Adrenal gland (tissue), 9 donors: ENCODE measurements at regions not wholly inside any gene's neighbourhood (a gene's known extent, or its start where the extent isn't known, plus 50 kb on each side); places are given as distances from the start of the nearest gene placed in this dataset.

ENCODE experiments used
- DNase-seq, 7 donors: peaks; one replicate each; pipeline ENCODE4 v3.0.0-alpha.2; 2019 to 2020
- H3K27ac ChIP-seq, 5 donors: fragments of 200-600 bp; sonication (generic) in 4 of 5; 1 replicate in 3 of 5; 2 replicates in 2 of 5; pipeline versions ENCODE4 v1.5.1 to v1.8.0; 2016 to 2020; ENCODE audit warnings: mild to moderate bottlenecking in 1 of 5
- H3K27me3 ChIP-seq: fragments of 200-600 bp; 2 replicates; pipeline ENCODE4 v1.8.0; 2021
- H3K36me3 ChIP-seq, 2 donors: fragments of 200-600 bp; replicated peaks in 1 of 2; 1 replicate in 1 of 2; 2 replicates in 1 of 2; pipeline versions ENCODE4 v1.5.1 to v1.8.0; 2018 to 2022
- H3K4me1 ChIP-seq, 2 donors: fragments of 200-600 bp; replicated peaks in 1 of 2; 1 replicate in 1 of 2; 2 replicates in 1 of 2; pipeline versions ENCODE4 v1.5.1 to v1.8.0; 2018 to 2021
- H3K4me3 ChIP-seq, 4 donors: fragments of 200-600 bp; sonication (generic) in 3 of 4; one replicate each; pipeline ENCODE4 v1.5.1; 2016 to 2018
- H3K9me3 ChIP-seq, 3 donors: fragments of 200-600 bp; sonication (generic) in 1 of 3; replicated peaks in 1 of 3; 1 replicate in 2 of 3; 2 replicates in 1 of 3; pipeline versions ENCODE4 v1.5.1 to v1.8.0; 2016 to 2021
- POLR2A ChIP-seq, 2 donors: fragments of 450-650 bp; IDR thresholded peaks; one replicate each; pipeline ENCODE4 v1.6.1; 2017; ENCODE audit warnings: antibody characterized with exemption in 2 of 2, mild to moderate bottlenecking in 2 of 2, moderate library complexity in 1 of 2
- WGBS, 4 donors: extraction: QIAGEN DNeasy Blood & Tissue Kit in 2 of 4; methylation state at CpG; one replicate each; pipeline versions ENCODE4 v1.1.5 to v1.1.7; 2013 to 2017; 5-methylcytosine and 5-hydroxymethylcytosine counted together
- intact Hi-C, 2 donors: fragments of 100-400 bp; cut with DNase I; formaldehyde crosslinking; loops; one replicate each; pipeline versions ENCODE4 v1.14.1 to v1.15.0; 2022 to 2023
- TF ChIP-seq, protein P1 (sequence below), 6 experiments: fragments of 450-650 bp in 4 of 6; fragments of 200-600 bp in 2 of 6; sonication (generic) in 1 of 6; IDR thresholded peaks; 1 replicate in 5 of 6; 2 replicates in 1 of 6; pipeline versions ENCODE4 v1.5.1 to v1.8.0; 2016 to 2021; ENCODE audit warnings: antibody characterized with exemption in 6 of 6, mild to moderate bottlenecking in 2 of 6, moderate library complexity in 1 of 6
- donor health status: healthy with polysubstance abuse.
- donor health status: Bipolar disorder and iron deficiency.
- donor health status: DM: yes; HTN: yes; CAD: no.
- donor health status: DM: no; HTN: no; CAD: no.
- donor health status: DM: no; HTN: no; CAD: no.

DNA sequence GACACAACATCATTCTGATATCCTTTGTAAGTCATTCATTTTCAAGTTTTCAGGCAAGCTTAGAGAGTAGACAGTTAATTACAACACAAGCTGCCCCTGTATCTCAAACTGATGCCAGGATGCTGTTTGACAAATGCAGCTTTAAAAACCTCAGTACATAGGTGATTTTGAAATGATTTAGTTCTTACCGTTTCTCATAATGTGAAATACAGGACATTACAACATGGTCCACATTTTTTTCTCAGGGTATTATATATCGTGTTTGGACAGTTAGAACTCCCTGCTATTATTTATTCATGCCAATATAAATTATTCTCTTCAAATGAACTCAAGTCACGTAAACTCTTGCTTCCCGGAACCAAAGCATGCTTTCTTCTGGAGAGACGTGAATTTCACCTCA lies 1013.9 kb downstream of the EPHA3 start:
- WGBS, 4 donors, result 30 to 52% (median 48%) methylated on average over 5 of the region's 5 CpGs
- intact Hi-C loops, result no loop called here
- H3K27ac ChIP-seq, result no peak overlapping the region
- H3K4me1 ChIP-seq, result no peaks in the 10 kb centered on the region
- no peak for DNase-seq
- no peak overlapping the region for H3K4me3 ChIP-seq
- TF ChIP-seq POLR2A (IDR thresholded peaks at IDR 0.05), result no peak
- TF ChIP-seq, protein P1, sequence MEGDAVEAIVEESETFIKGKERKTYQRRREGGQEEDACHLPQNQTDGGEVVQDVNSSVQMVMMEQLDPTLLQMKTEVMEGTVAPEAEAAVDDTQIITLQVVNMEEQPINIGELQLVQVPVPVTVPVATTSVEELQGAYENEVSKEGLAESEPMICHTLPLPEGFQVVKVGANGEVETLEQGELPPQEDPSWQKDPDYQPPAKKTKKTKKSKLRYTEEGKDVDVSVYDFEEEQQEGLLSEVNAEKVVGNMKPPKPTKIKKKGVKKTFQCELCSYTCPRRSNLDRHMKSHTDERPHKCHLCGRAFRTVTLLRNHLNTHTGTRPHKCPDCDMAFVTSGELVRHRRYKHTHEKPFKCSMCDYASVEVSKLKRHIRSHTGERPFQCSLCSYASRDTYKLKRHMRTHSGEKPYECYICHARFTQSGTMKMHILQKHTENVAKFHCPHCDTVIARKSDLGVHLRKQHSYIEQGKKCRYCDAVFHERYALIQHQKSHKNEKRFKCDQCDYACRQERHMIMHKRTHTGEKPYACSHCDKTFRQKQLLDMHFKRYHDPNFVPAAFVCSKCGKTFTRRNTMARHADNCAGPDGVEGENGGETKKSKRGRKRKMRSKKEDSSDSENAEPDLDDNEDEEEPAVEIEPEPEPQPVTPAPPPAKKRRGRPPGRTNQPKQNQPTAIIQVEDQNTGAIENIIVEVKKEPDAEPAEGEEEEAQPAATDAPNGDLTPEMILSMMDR (IDR thresholded peaks at IDR 0.05), result no peak
- H3K27me3 ChIP-seq, result no peaks in the 10 kb centered on the region
- H3K36me3 ChIP-seq, result no peaks in the 10 kb centered on the region
- no peaks in the 10 kb centered on the region for H3K9me3 ChIP-seq

DNA sequence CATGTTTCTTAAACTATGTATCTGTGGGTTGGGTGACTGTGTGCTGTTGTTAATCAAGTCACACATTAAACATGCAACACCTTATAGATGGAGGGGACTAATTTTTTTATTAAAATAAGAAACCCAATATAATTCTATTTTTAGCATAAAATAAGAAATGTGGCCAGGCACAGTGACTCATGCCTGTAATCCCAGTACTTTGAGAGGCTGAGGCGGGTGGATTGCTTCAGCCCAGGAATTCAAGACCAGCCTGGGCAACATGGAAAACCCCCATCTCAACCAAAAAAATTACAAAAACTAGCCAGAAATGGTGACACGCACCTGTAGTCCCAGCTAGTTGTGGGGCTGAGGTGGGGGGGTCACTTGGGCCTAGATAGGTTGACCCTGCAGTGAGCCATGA lies 1021.0 kb downstream of the EPHA3 start:
- H3K27me3 ChIP-seq, result no peaks in the 10 kb centered on the region
- DNase-seq, result no peak
- 75 to 100% (median 82%) methylated on average over 2 of the region's 2 CpGs for WGBS, 4 donors

DNA sequence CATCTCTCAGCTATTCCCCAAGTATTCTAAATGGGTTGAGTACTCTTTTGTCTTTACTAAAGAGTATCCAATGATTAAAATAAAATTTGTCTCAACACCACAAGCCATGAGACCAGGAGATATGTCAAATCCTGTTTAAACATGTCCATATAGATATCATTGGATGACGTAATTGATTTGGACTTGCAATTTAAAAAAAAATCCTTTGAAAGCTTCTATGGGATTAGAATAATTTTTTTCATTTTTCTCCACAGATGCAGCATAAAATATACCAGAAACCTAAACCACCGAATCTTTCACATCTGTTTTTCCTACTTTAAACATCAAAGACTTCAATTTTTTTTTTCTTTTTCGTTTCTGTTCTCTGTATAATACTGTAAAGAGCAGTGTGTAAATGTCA lies 1022.3 kb downstream of the EPHA3 start:
- DNase-seq, result no peak
- no peaks in the 10 kb centered on the region for H3K36me3 ChIP-seq
- WGBS, 4 donors, result 56 to 68% (median 62%) methylated on average over 3 of the region's 3 CpGs
- TF ChIP-seq, protein P1 (IDR thresholded peaks at IDR 0.05), result no peak
- no peak for TF ChIP-seq POLR2A (IDR thresholded peaks at IDR 0.05)
- no peaks in the 10 kb centered on the region for H3K9me3 ChIP-seq
- H3K4me3 ChIP-seq, result no peak overlapping the region
- intact Hi-C loops, result no loop called here
- H3K27me3 ChIP-seq, result no peaks in the 10 kb centered on the region
- no peaks in the 10 kb centered on the region for H3K4me1 ChIP-seq
- H3K27ac ChIP-seq, result no peak overlapping the region

More for the DNA sequence above, 1021.0 kb downstream of the EPHA3 start:
- TF ChIP-seq, protein P1 (IDR thresholded peaks at IDR 0.05), result no peak
- Histone ChIP-seq H3K36me3 (no peaks in the 10 kb centered on the region), H3K9me3 (no peaks in the 10 kb centered on the region), H3K27ac (no peak overlapping the region), H3K4me1 (no peaks in the 10 kb centered on the region), H3K4me3 (no peak overlapping the region)
- intact Hi-C loops, result no loop called here

DNA sequence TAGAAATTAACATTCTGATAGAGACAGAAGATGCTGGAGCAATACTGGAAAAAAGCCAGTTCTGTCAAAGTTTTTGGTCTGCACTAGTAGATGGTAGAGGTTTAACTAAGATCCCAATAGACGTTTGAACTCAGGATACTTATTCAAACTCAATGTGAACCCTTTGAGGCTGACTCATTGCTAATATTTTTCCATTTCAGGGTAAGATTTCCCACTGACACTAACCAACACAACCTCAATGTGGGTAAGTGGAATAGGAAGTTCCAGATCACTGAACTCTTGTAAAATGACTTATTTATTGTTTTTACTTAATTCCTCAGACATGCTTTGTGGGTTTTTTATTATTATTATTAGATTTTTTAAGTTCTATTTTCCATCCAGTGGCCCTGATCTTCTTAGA lies 1024.8 kb downstream of the EPHA3 start:
- Histone ChIP-seq H3K27ac (no peak overlapping the region), H3K4me1 (no peaks in the 10 kb centered on the region), H3K27me3 (no peaks in the 10 kb centered on the region), H3K9me3 (no peaks in the 10 kb centered on the region), H3K4me3 (no peak overlapping the region), H3K36me3 (no peaks in the 10 kb centered on the region)
- WGBS, 4 donors, result 28 to 31% (median 30%) methylated on average over 1 of the region's 1 CpG
- TF ChIP-seq, protein P1 (IDR thresholded peaks at IDR 0.05), result no peak
- no peak for TF ChIP-seq POLR2A (IDR thresholded peaks at IDR 0.05)
- intact Hi-C loops, result no loop called here
- DNase-seq, result no peak
